ENCODE measurements at regions not wholly inside any gene's neighbourhood (a gene's known extent, or its start where the extent isn't known, plus 50 kb on each side); places are given as distances from the start of the nearest gene placed in this dataset.
"Not testable (repeated sequence)": the region's sequence is repeated elsewhere in the genome, so short reads cannot be mapped to it uniquely, and the experiment has no call there.

DNA sequence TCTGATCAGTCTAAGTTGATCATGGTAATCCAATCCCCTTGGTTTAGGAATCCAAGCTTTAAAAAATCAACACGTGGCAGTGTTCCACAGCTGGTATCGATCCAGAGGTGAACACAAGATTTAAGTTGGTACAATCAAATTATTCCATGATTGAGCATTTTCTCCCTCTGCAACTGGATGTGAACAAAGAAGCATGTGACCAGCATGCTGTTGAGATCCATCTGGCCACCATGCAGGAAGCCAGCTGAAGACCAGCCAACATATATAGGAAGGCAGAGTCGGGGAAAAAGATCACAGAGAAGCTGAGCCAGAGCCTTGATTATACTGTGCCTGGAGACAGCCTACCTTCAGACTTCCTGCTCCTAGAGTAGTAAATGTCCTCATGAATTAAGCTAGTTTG lies 158.3 kb downstream of the SEC23A start:
- no peak for TF ChIP-seq CTCF (IDR thresholded peaks at IDR 0.05)
- no peaks in the 10 kb centered on the region for H3K9me3 ChIP-seq (ENCODE audit: control insufficient read depth in 1 of 2, insufficient read depth in 1 of 2, low read length in 2 of 2)
- H3K27me3 ChIP-seq (ENCODE audit: control insufficient read depth in 1 of 2, insufficient read depth in 2 of 2, low read length in 2 of 2) = no peaks in the 10 kb centered on the region
- POLR2A ChIA-PET = no interaction called here
- Mint-ChIP-seq H3K9me3 (no peaks in the 10 kb centered on the region), H3K4me1 (ENCODE audit: low read depth) (no peaks in the 10 kb centered on the region), H3K36me3 (ENCODE audit: low read depth) (no peaks in the 10 kb centered on the region), H3K27ac (no peak overlapping the region), H3K27me3 (no peaks in the 10 kb centered on the region), H3K4me3 (no peak overlapping the region)
- no peak overlapping the region for H3K4me3 ChIP-seq (ENCODE audit: low read length)
- no peaks in the 10 kb centered on the region for H3K36me3 ChIP-seq (ENCODE audit: insufficient read depth, low read length)
- no peaks in the 10 kb centered on the region for H3K4me1 ChIP-seq (ENCODE audit: insufficient read depth, low read length)
- intact Hi-C loops (cut with DNase I, micrococcal nuclease) = no loop called here
- no peak overlapping the region for H3K27ac ChIP-seq (ENCODE audit: low read depth in 1 of 2, low read length in 2 of 2)
- DNase-seq (no peak), ATAC-seq (ENCODE audit: poor library complexity) (no peak)
- CTCF ChIA-PET = no interaction called here

GRCh38 chr14:38941488-38941887 lies 161.5 kb downstream of the SEC23A start:
- no peak for TF ChIP-seq CTCF (IDR thresholded peaks at IDR 0.05)
- H3K27me3 Mint-ChIP-seq = no peaks in the 10 kb centered on the region
- DNase-seq (no peak), ATAC-seq (ENCODE audit: poor library complexity) (no peak)
- no peaks in the 10 kb centered on the region for H3K27me3 ChIP-seq (ENCODE audit: control insufficient read depth in 1 of 2, insufficient read depth in 2 of 2, low read length in 2 of 2)
- no peaks in the 10 kb centered on the region for H3K36me3 Mint-ChIP-seq (ENCODE audit: low read depth)
- no peak overlapping the region for H3K4me3 Mint-ChIP-seq
- no peaks in the 10 kb centered on the region for H3K9me3 ChIP-seq (ENCODE audit: control insufficient read depth in 1 of 2, insufficient read depth in 1 of 2, low read length in 2 of 2)
- H3K36me3 ChIP-seq (ENCODE audit: insufficient read depth, low read length) = no peaks in the 10 kb centered on the region
- no peak overlapping the region for H3K27ac ChIP-seq (ENCODE audit: low read depth in 1 of 2, low read length in 2 of 2)
- ChIA-PET POLR2A (no interaction called here), CTCF (no interaction called here)
- peaks cover 6% of the 10 kb centered on the region for H3K9me3 Mint-ChIP-seq
- no peaks in the 10 kb centered on the region for H3K4me1 ChIP-seq (ENCODE audit: insufficient read depth, low read length)
- no peaks in the 10 kb centered on the region for H3K4me1 Mint-ChIP-seq (ENCODE audit: low read depth)
- intact Hi-C loops (cut with DNase I, micrococcal nuclease) = no loop called here
- no peak overlapping the region for H3K4me3 ChIP-seq (ENCODE audit: low read length)
- no peak overlapping the region for H3K27ac Mint-ChIP-seq

GRCh38 chr14:38932653-38933000 lies 170.4 kb downstream of the SEC23A start:
- CTCF ChIA-PET; H3K36me3 Mint-ChIP-seq (ENCODE audit: low read depth); DNase-seq; H3K27me3 ChIP-seq (ENCODE audit: control insufficient read depth in 1 of 2, insufficient read depth in 2 of 2, low read length in 2 of 2); H3K27me3 Mint-ChIP-seq; H3K27ac ChIP-seq (ENCODE audit: low read depth in 1 of 2, low read length in 2 of 2); H3K9me3 ChIP-seq (ENCODE audit: control insufficient read depth in 1 of 2, insufficient read depth in 1 of 2, low read length in 2 of 2); H3K4me3 ChIP-seq (ENCODE audit: low read length); ATAC-seq (ENCODE audit: poor library complexity); H3K9me3 Mint-ChIP-seq; H3K4me1 ChIP-seq (ENCODE audit: insufficient read depth, low read length); H3K36me3 ChIP-seq (ENCODE audit: insufficient read depth, low read length); H3K4me1 Mint-ChIP-seq (ENCODE audit: low read depth); intact Hi-C loops (cut with DNase I, micrococcal nuclease); POLR2A ChIA-PET; H3K27ac Mint-ChIP-seq; H3K4me3 Mint-ChIP-seq: not testable (repeated sequence)

DNA sequence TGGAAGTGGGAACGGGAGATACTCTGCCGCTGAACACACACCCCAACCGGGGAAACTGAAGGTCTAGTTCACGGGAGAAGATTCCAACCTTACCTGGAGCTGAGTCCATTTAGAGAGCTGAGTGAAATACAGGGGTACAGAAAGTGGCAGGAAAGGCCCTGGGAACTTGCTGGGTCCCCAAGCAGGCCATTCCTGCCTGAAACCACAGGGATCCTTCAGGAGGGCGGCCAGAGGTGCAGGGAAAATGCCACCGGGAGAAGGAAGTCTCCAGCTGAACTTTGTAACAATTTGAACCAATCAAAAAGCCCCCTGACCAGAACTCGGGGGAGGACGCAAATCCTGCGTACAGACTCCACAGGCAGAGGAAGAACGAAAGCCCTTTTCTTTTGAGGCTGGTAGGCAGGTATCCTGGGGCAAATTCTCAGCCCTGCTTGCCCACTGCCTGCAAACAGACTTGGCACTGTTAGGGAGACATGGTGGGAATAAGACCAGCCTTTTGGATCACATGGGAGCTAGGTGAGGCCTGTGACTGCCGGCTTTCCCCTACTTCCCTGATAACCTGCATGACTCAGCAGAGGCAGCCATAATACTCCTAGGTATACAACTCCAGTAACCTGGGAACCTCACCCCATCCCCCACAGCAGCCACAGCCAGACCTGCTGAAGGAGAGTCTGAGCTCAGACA lies 170.9 kb downstream of the SEC23A start:
- Mint-ChIP-seq H3K27me3 (no peaks in the 10 kb centered on the region), H3K27ac (no peak overlapping the region), H3K9me3 (peaks cover 2% of the 10 kb centered on the region), H3K4me1 (ENCODE audit: low read depth) (no peaks in the 10 kb centered on the region), H3K36me3 (ENCODE audit: low read depth) (no peaks in the 10 kb centered on the region), H3K4me3 (no peak overlapping the region)
- no peak overlapping the region for H3K4me3 ChIP-seq (ENCODE audit: low read length)
- no peak overlapping the region for H3K27ac ChIP-seq (ENCODE audit: low read depth in 1 of 2, low read length in 2 of 2)
- H3K36me3 ChIP-seq (ENCODE audit: insufficient read depth, low read length) = no peaks in the 10 kb centered on the region
- no peaks in the 10 kb centered on the region for H3K4me1 ChIP-seq (ENCODE audit: insufficient read depth, low read length)
- H3K9me3 ChIP-seq (ENCODE audit: control insufficient read depth in 1 of 2, insufficient read depth in 1 of 2, low read length in 2 of 2) = no peaks in the 10 kb centered on the region
- no peaks in the 10 kb centered on the region for H3K27me3 ChIP-seq (ENCODE audit: control insufficient read depth in 1 of 2, insufficient read depth in 2 of 2, low read length in 2 of 2)
- no peak for DNase-seq
- intact Hi-C loops (cut with DNase I, micrococcal nuclease) = no loop called here
- CTCF ChIA-PET = no interaction called here
- POLR2A ChIA-PET = no interaction called here
- ATAC-seq (ENCODE audit: poor library complexity) = no peak
- TF ChIP-seq CTCF (IDR thresholded peaks at IDR 0.05) = no peak
